ENCODE measurements at regions not wholly inside any gene's neighbourhood (a gene's known extent, or its start where the extent isn't known, plus 50 kb on each side); places are given as distances from the start of the nearest gene placed in this dataset.

GRCh38 chr4:13102092-13102742 lies 381.9 kb downstream of the RAB28 start:
- DNase-seq: no peak
- Histone ChIP-seq H3K4me3 (replicated peaks in 1 of 3; ENCODE audit: low read depth in 2 of 3, low read length in 3 of 3) (no peak overlapping the region), H4K20me1 (ENCODE audit: insufficient read depth, low read length) (no peaks in the 10 kb centered on the region), H3K27me3 (ENCODE audit: control insufficient read depth in 2 of 2, insufficient read depth in 2 of 2, low read length in 2 of 2) (no peaks in the 10 kb centered on the region), H3K36me3 (replicated peaks in 1 of 2; ENCODE audit: control insufficient read depth in 1 of 2, insufficient read depth in 2 of 2, low read length in 2 of 2) (no peaks in the 10 kb centered on the region), H3K4me2 (replicated peaks; ENCODE audit: extremely low read depth, low read length, poor library complexity, severe bottlenecking) (no peak overlapping the region), H2AFZ (ENCODE audit: insufficient read depth, low read depth, low read length, poor library complexity, severe bottlenecking) (no peak overlapping the region), H3K79me2 (ENCODE audit: insufficient read depth, low read length) (no peaks in the 10 kb centered on the region), H3K9ac (ENCODE audit: insufficient read depth, low read length, poor library complexity, severe bottlenecking) (no peak overlapping the region), H3K9me3 (replicated peaks in 1 of 2; ENCODE audit: control insufficient read depth in 1 of 2, insufficient read depth in 1 of 2, low read length in 2 of 2) (peaks cover 5 to 32% of the 10 kb centered on the region in 2 donors), H3K27ac (ENCODE audit: low read depth in 1 of 2, low read length in 2 of 2) (no peak overlapping the region), H3K4me1 (ENCODE audit: control insufficient read depth in 1 of 2, insufficient read depth in 2 of 2, low read length in 2 of 2) (no peaks in the 10 kb centered on the region)
- TF ChIP-seq, protein P1, sequence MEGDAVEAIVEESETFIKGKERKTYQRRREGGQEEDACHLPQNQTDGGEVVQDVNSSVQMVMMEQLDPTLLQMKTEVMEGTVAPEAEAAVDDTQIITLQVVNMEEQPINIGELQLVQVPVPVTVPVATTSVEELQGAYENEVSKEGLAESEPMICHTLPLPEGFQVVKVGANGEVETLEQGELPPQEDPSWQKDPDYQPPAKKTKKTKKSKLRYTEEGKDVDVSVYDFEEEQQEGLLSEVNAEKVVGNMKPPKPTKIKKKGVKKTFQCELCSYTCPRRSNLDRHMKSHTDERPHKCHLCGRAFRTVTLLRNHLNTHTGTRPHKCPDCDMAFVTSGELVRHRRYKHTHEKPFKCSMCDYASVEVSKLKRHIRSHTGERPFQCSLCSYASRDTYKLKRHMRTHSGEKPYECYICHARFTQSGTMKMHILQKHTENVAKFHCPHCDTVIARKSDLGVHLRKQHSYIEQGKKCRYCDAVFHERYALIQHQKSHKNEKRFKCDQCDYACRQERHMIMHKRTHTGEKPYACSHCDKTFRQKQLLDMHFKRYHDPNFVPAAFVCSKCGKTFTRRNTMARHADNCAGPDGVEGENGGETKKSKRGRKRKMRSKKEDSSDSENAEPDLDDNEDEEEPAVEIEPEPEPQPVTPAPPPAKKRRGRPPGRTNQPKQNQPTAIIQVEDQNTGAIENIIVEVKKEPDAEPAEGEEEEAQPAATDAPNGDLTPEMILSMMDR (IDR thresholded peaks at IDR 0.05): no peak
- Mint-ChIP-seq H3K4me3 (no peak overlapping the region), H3K9me3 (peaks cover 3 to 28% (median 9%) of the 10 kb centered on the region in 7 donors), H3K36me3 (no peaks in the 10 kb centered on the region), H3K27ac (no peak overlapping the region), H3K27me3 (ENCODE audit: low read depth in 3 of 3) (no peaks in the 10 kb centered on the region), H3K4me1 (no peaks in the 10 kb centered on the region)
- intact Hi-C loops (cut with micrococcal nuclease): no loop called here
- WGBS (ENCODE audit: insufficient coverage): 89% methylated on average over 4 of the region's 6 CpGs

DNA sequence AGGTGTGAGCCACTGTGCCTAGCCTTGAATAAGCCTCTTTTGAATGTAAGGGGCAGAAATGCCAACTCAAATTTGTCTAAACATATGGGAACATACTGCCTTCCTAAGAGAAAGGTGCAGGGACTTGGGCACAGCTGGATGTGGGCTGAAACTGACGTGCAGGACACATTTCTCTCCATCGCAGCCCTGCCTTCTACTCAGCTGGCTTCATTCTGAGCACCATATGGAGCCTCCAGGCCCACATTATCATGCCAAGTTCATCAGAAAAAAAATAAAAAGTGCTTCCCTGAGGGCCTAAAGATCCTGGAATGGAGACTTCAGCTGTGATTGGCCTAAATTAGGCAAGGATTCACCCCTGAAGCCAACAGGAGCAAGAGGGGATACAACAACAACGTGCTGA lies 386.2 kb downstream of the RAB28 start:
- no peaks in the 10 kb centered on the region for H3K27me3 ChIP-seq (ENCODE audit: control insufficient read depth in 2 of 2, insufficient read depth in 2 of 2, low read length in 2 of 2)
- H3K9ac ChIP-seq (ENCODE audit: insufficient read depth, low read length, poor library complexity, severe bottlenecking): no peak overlapping the region
- H3K79me2 ChIP-seq (ENCODE audit: insufficient read depth, low read length): no peaks in the 10 kb centered on the region
- no peak overlapping the region for H3K4me3 ChIP-seq (replicated peaks in 1 of 3; ENCODE audit: low read depth in 2 of 3, low read length in 3 of 3)
- H3K4me2 ChIP-seq (replicated peaks; ENCODE audit: extremely low read depth, low read length, poor library complexity, severe bottlenecking): no peak overlapping the region
- no peak overlapping the region for H2AFZ ChIP-seq (ENCODE audit: insufficient read depth, low read depth, low read length, poor library complexity, severe bottlenecking)
- WGBS (ENCODE audit: insufficient coverage): 93% methylated on average over 3 of the region's 3 CpGs
- H3K4me1 ChIP-seq (ENCODE audit: control insufficient read depth in 1 of 2, insufficient read depth in 2 of 2, low read length in 2 of 2): no peaks in the 10 kb centered on the region
- Mint-ChIP-seq H3K27ac (no peak overlapping the region), H3K27me3 (ENCODE audit: low read depth in 3 of 3) (no peaks in the 10 kb centered on the region), H3K4me3 (no peak overlapping the region), H3K9me3 (peaks cover 2 to 21% (median 13%) of the 10 kb centered on the region in 7 donors), H3K4me1 (no peaks in the 10 kb centered on the region), H3K36me3 (no peaks in the 10 kb centered on the region)
- TF ChIP-seq, protein P1 (IDR thresholded peaks at IDR 0.05): no peak
- peaks cover 0 to 26% of the 10 kb centered on the region in 2 donors for H3K9me3 ChIP-seq (replicated peaks in 1 of 2; ENCODE audit: control insufficient read depth in 1 of 2, insufficient read depth in 1 of 2, low read length in 2 of 2)
- no peak for DNase-seq
- no peaks in the 10 kb centered on the region for H4K20me1 ChIP-seq (ENCODE audit: insufficient read depth, low read length)
- no peak overlapping the region for H3K27ac ChIP-seq (ENCODE audit: low read depth in 1 of 2, low read length in 2 of 2)
- intact Hi-C loops (cut with micrococcal nuclease): no loop called here
- H3K36me3 ChIP-seq (replicated peaks in 1 of 2; ENCODE audit: control insufficient read depth in 1 of 2, insufficient read depth in 2 of 2, low read length in 2 of 2): no peaks in the 10 kb centered on the region
